GM20000 (cell line): ENCODE measurements at regions not wholly inside any gene's neighbourhood (a gene's known extent, or its start where the extent isn't known, plus 50 kb on each side); places are given as distances from the start of the nearest gene placed in this dataset.

Experiments
- DNase-seq: peaks from one replicate; pipeline ENCODE4 v3.0.0; 2012; ENCODE audit warnings: low spot score
- CTCF ChIP-seq: IDR thresholded peaks from 2 replicates; pipeline ENCODE4 v1.5.1; 2012; ENCODE audit warnings: mild to moderate bottlenecking, control low read depth; ENCODE audit errors: extremely low read depth, missing control alignments

- TF ChIP-seq CTCF: no peak
- no peak for DNase-seq
Observed at GRCh38 chr4:152166567-152166966, 369.3 kb downstream of the FBXW7 start.

DNA sequence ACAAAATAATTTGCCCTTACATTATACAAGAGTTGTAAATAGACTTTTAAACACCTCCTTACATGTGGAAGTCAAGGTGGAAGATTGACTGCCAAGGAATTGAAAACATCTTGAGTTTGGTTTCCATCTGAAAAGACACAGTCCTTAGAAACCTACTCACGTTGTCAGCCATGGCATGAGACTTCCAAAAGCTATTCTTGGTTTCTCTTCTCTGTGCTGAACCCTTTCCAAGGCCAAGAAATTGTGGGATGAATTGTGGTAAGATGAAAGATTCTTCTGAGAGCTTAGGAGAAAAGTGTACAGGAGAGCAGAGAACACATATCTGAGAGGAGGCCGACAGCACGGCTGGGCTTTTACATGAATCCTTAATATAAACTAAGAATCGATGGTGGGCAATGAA is 370.0 kb downstream of the FBXW7 start:
- no peak for TF ChIP-seq CTCF
- DNase-seq: no peak

DNA sequence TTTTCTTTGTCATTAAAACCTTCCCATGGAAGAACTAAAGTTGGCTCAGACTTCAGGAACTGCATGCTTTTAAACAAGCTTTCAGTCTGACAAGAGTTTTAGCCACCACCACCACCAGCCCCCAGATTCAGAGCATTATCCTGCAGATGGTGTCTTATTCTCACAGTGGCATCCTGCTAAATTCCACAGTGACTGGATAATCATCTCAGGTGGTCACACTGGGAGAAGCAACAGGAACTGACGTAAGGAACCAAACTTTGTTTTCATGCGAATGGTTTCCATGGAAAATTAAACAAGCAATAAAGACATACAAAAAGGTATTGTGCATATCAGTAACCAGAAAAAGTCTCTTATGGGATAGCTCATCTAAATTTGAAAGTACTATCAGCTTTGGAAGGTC is 370.7 kb downstream of the FBXW7 start:
- no peak for TF ChIP-seq CTCF
- no peak for DNase-seq

DNA sequence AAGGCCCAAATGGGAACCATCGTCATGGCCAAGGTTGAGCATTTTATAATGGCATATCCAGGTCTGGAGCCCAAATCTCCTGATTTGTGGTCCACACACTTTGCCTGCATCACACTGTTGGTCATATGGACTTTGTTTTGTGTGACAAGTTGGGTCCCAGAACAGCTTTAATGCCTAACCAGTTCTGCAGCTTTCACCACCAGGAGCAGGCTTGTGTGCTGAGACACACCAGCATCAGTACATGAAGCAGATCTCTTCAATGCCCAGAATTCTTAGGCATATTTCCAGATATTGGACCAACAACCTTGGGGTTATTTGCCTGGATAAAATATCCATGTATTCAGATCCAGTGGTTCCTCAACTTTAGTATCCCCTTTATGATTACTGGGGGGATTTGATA is 371.3 kb downstream of the FBXW7 start:
- no peak for DNase-seq
- TF ChIP-seq CTCF: no peak

- DNase-seq: no peak
- no peak for TF ChIP-seq CTCF
Observed at GRCh38 chr4:152162331-152162697, 373.6 kb downstream of the FBXW7 start.

- TF ChIP-seq CTCF: no peak
- no peak for DNase-seq
Observed at GRCh38 chr4:152161676-152162330, 374.1 kb downstream of the FBXW7 start.

DNA sequence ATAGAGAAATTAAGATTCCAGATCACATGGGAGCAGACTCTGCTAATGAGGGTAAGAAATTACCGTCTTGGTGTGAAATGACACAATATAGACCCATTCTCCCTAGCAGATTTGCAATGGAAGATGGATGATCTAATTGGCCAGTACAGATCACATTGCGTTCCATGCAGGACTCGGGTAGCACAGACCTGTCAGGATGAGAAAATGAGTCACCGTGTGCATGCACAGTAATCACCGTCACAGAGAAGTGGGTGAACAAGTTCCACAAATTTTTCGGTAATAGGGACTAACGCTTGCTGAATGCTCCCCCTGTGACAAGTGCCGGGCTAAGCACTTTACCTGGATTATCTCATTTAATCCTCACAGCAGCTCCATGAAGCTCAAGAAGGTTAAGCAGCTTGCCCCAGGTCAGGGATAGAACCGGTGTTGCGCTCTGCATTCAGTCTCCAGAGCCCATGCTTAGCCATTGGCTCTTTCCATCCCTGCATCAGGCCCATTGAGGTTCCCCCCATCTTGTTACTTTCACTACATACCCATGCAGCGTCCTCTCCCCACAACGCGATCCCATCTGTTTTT is 375.6 kb downstream of the FBXW7 start:
- no peak for TF ChIP-seq CTCF
- no peak for DNase-seq
